Naive thymus-derived CD8-positive, alpha-beta T cell (primary cell): ENCODE measurements at regions not wholly inside any gene's neighbourhood (a gene's known extent, or its start where the extent isn't known, plus 50 kb on each side); places are given as distances from the start of the nearest gene placed in this dataset.

Experiments
- ATAC-seq, 2 donors: fragments of 150-1000 bp; cut with Tn5 transposase in 1 of 2; sonication (Bioruptor Pico), chemical (Tn5 transposase) in 1 of 2; 1 replicate in 1 of 2; 2 replicates in 1 of 2; pipeline ENCODE4 v1.10.0; 2021; ENCODE audit warnings: mild to moderate bottlenecking in 2 of 2, moderate library complexity in 2 of 2
- POLR2A ChIA-PET: fragments of 350-600 bp; sonication (Branson Sonifier 250); formaldehyde crosslinking; loops from one replicate; lab custom pipeline; 2021; ENCODE audit warnings: antibody characterized with exemption; lab: Charles Lee
- DNase-seq, 10 donors: peaks; one replicate each; pipeline versions ENCODE4 v3.0.0 to v3.0.0-alpha.2; 2020 to 2022
- H3K27ac Mint-ChIP-seq, 10 donors: one replicate each; pipeline ENCODE4 v1.8.0; 2020 to 2022; ENCODE audit warnings: mild to moderate bottlenecking in 10 of 10, mixed read lengths in 10 of 10, moderate library complexity in 4 of 10, inconsistent platforms in 1 of 10
- H3K27me3 Mint-ChIP-seq, 5 donors: one replicate each; pipeline ENCODE4 v1.8.0; 2021 to 2022; ENCODE audit warnings: mixed read lengths in 5 of 5
- H3K36me3 Mint-ChIP-seq, 3 donors: one replicate each; pipeline ENCODE4 v1.8.0; 2020 to 2022; ENCODE audit warnings: mixed read lengths in 3 of 3, mild to moderate bottlenecking in 2 of 3, inconsistent platforms in 1 of 3
- H3K4me1 Mint-ChIP-seq, 4 donors: one replicate each; pipeline ENCODE4 v1.8.0; 2021 to 2022; ENCODE audit warnings: mixed read lengths in 4 of 4
- H3K4me3 Mint-ChIP-seq, 10 donors: one replicate each; pipeline ENCODE4 v1.8.0; 2020 to 2022; ENCODE audit warnings: mild to moderate bottlenecking in 10 of 10, mixed read lengths in 10 of 10, moderate library complexity in 6 of 10, inconsistent platforms in 1 of 10
- H3K9me3 Mint-ChIP-seq, 9 donors: one replicate each; pipeline ENCODE4 v1.8.0; 2020 to 2022; ENCODE audit warnings: mixed read lengths in 9 of 9, mild to moderate bottlenecking in 3 of 9, inconsistent platforms in 1 of 9, moderate library complexity in 1 of 9

DNA sequence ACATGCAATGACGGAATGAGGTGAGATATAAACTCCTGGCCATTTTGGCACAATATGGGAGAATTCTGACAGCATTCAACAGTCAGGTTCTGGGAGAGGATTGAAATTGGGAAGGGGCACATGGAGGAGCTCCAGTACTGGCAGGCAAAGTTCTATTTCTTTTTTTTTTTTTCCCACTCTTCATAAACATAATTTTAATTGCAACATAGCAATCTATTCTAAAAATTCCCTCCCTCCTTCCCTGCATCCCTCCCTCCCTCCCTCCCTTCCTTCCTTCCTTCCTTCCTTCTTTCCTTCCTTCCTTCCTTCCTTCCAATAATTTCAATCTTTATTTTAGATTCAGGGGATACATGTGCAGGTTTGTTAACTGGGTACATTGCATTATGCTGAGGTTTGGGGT, 93.2 kb downstream of the PTCSC3 start:
- ATAC-seq: no peak
- Mint-ChIP-seq H3K27ac (peak overlapping the region in 1 of 10 donors; percentile 42), H3K36me3 (peaks cover 0 to 7% (median 0%) of the 10 kb centered on the region in 3 donors), H3K4me1 (no peaks in the 10 kb centered on the region), H3K27me3 (peaks cover 9 to 42% (median 18%) of the 10 kb centered on the region in 5 donors), H3K9me3 (peaks cover 0 to 11% (median 6%) of the 10 kb centered on the region in 9 donors), H3K4me3 (no peak overlapping the region)
- no peak for DNase-seq
- POLR2A ChIA-PET: no interaction called here

DNA sequence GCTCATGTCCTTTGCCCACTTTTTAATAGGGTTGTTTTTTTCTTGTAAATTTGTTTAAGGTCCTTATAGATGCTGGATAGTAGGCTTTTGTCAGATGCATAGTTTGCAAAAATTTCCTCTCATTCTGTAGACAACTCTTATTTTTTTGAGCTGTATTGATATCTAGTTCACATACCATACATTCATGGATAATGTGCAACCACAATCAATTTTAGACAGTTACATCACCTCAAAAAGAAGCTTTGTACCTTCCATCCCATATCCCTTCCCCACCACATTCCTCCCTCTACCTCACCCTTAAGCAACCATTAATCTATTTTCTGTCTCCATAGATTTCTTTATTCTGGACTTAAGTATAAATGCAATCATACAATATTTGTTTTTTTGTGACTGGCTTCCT, 98.4 kb downstream of the PTCSC3 start:
- POLR2A ChIA-PET: no interaction called here
- ATAC-seq (no peak), DNase-seq (no peak)
- peaks cover 0 to 21% (median 11%) of the 10 kb centered on the region in 9 donors for H3K9me3 Mint-ChIP-seq
- H3K36me3 Mint-ChIP-seq: peaks cover 0 to 7% (median 0%) of the 10 kb centered on the region in 3 donors
- peaks cover 18 to 38% (median 21%) of the 10 kb centered on the region in 5 donors for H3K27me3 Mint-ChIP-seq
- no peak overlapping the region for H3K27ac Mint-ChIP-seq
- H3K4me1 Mint-ChIP-seq: no peaks in the 10 kb centered on the region
- H3K4me3 Mint-ChIP-seq: no peak overlapping the region

DNA sequence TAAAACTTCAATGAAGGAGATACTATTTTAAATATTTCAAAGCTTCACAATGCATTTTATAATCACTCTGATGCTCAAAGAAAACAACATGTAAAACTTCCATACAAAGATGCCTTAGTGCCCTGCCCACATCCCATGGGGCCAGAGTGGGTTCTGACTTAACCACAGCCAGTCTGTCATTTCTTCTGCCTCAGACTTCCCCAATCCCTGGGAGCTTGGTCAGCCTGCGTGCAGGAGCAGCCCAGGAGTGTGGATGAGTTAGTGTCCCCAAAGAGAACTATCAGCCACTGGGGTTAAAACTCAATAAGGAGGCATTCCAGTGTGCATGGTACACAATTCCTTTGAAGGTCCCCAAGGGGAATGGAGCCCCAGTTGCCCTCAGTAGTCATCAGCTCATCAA, 100.3 kb downstream of the PTCSC3 start:
- peaks cover 0 to 21% (median 11%) of the 10 kb centered on the region in 9 donors for H3K9me3 Mint-ChIP-seq
- DNase-seq: no peak
- peak overlapping the region in 1 of 10 donors; percentile 6 for H3K27ac Mint-ChIP-seq
- no peak overlapping the region for H3K4me3 Mint-ChIP-seq
- POLR2A ChIA-PET: no interaction called here
- peaks cover 19 to 53% (median 26%) of the 10 kb centered on the region in 5 donors for H3K27me3 Mint-ChIP-seq
- H3K36me3 Mint-ChIP-seq: peaks cover 0 to 7% (median 0%) of the 10 kb centered on the region in 3 donors
- no peaks in the 10 kb centered on the region for H3K4me1 Mint-ChIP-seq
- no peak for ATAC-seq

DNA sequence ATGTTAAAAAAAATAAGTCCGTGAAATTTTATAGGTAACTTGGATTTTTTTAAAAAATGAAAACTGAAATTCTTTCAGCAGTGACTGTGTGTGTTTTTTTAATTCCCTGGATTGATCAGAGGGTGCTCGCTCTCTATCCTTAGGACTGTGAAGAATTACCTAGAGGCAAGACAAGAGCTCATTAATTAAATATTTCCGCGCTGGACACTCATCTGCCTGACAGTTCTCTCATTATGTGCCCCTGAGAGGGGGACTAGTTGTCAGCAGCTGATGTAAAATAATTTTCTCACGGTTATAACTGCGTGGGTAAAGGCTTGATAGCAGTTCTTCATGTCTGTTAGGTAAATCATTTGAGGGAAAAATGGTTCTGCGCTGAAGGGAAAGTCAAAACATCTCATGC, 101.3 kb downstream of the PTCSC3 start:
- no peak for ATAC-seq
- Mint-ChIP-seq H3K27ac (no peak overlapping the region), H3K4me1 (no peaks in the 10 kb centered on the region), H3K36me3 (peaks cover 0 to 7% (median 0%) of the 10 kb centered on the region in 3 donors), H3K4me3 (no peak overlapping the region), H3K27me3 (peaks cover 20 to 61% (median 24%) of the 10 kb centered on the region in 5 donors), H3K9me3 (peaks cover 0 to 21% (median 8%) of the 10 kb centered on the region in 9 donors)
- POLR2A ChIA-PET: no interaction called here
- no peak for DNase-seq

DNA sequence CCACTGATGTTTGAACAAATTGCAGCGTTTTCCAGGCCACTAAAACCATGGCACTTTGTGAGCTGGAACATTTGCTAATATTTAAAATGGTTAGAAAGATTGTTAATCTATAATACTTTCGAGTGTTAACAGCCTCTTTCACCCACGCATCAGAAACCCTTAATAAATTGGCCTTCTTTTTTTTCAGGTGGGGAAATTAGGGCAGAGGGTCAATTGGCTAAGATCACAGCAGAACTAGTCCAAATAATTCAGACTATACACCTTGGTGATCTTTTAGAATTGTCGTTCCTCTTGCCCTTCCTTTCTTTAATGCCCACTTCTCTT, 105.8 kb downstream of the PTCSC3 start:
- Mint-ChIP-seq H3K4me3 (no peak overlapping the region), H3K9me3 (no peaks in the 10 kb centered on the region), H3K27ac (no peak overlapping the region), H3K36me3 (no peaks in the 10 kb centered on the region), H3K4me1 (peaks cover 0 to 8% (median 3%) of the 10 kb centered on the region in 4 donors), H3K27me3 (peaks cover 6 to 43% (median 23%) of the 10 kb centered on the region in 5 donors)
- POLR2A ChIA-PET: no interaction called here
- ATAC-seq: no peak
- no peak for DNase-seq

DNA sequence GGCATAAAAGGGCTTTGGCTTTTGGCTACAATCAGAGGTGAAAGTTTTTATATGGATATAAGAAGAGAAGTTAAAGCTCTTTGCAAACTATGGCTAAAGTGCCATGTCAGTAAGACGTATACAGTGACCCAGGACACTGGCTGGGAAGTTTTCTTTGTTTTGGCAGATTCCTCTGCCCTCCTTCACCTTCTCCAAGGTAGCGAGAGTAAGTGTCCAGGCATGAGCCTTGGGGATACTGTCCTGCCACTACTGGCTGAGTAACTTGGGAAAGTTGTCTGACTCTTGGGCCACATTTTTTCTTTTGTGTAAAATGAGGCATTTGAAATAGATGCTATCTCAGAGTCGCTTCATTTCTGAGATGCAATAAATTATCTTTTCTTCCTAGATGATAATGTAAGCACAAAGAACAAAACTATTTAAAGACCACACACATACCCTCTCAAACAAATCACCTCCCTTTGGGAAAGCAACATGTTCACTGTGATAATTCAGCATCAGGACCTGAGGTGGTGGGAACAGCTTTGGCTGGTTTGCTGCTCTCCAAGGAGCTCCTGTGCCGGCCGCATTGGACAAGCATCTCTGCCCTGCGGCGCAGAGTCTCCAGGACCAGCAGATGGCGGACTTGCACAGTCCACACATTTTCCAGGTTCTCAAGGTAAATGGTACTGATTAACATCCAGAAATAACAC, 106.3 kb downstream of the PTCSC3 start:
- no peak overlapping the region for H3K4me3 Mint-ChIP-seq
- peaks cover 6 to 41% (median 20%) of the 10 kb centered on the region in 5 donors for H3K27me3 Mint-ChIP-seq
- DNase-seq: no peak
- no peaks in the 10 kb centered on the region for H3K36me3 Mint-ChIP-seq
- no peak overlapping the region for H3K27ac Mint-ChIP-seq
- H3K9me3 Mint-ChIP-seq: no peaks in the 10 kb centered on the region
- no peak for ATAC-seq
- POLR2A ChIA-PET: no interaction called here
- H3K4me1 Mint-ChIP-seq: peaks cover 0 to 8% (median 3%) of the 10 kb centered on the region in 4 donors

DNA sequence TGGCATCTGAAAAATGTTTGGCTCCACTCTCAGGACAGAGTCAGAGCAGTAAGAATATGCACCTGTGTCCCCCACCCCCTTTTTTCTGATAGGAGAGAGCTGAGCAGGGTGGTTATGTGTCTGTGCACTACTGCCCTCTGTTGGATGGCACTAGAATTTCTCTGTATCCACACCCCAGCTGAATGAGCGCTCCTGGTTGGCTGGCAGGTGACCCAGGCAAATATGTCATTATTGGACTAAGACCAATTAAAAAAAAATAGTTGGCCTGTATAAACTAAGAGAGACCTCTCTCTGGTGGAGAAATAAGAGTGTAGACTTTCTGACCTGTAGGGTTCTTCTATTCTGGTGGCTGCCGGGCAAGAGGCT, 107.0 kb downstream of the PTCSC3 start:
- Mint-ChIP-seq H3K27ac (no peak overlapping the region), H3K4me3 (no peak overlapping the region), H3K36me3 (no peaks in the 10 kb centered on the region), H3K27me3 (peaks cover 6 to 42% (median 20%) of the 10 kb centered on the region in 5 donors), H3K9me3 (no peaks in the 10 kb centered on the region), H3K4me1 (peaks cover 0 to 8% (median 3%) of the 10 kb centered on the region in 4 donors)
- peak in 5 of 10 donors; percentile 12 to 49 (median 22) for DNase-seq
- ATAC-seq: peak; percentile 54 to 68
- POLR2A ChIA-PET: interaction anchor here (0.5 kb wide), 1 partner anchor 187 kb away, joined by 3 read pairs; no protein-coding TSS in a partner anchor

DNA sequence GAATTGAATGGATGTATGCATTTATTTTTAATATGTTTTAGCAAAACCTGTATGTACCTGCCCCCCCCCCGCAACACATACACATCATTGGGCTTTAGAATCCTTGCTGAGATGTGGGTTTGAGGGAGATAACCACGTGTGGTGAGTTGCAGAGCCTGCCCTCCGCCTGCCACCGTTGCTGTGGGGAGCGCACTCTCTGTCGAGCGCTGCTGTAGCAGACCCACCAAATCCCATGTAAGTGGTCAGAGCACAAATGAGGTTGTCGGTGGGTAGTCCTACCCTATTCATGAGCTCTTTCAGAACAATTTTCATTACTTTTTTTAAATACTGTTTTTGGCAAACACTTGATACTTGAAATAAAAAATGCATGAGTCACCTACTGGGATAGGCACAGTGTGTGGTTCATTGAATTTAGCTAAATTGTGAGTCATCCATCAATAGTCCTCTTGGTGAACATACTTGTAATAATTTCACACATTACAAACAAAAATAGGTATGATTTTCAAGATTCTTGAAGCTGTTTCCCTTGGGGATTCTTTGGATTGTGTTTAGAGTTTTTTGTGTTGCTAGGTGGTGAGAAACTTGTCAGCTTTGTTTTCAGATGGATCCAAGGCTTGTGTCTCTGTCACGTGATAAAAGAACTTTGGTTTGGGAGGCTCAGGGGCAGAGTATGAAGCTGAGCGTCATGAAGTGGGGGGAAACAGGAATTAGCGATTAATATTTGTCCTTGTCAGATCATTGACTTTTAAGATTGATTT, 107.6 kb downstream of the PTCSC3 start:
- no peaks in the 10 kb centered on the region for H3K9me3 Mint-ChIP-seq
- POLR2A ChIA-PET: interaction anchor here (0.5 kb wide), 1 partner anchor 187 kb away, joined by 3 read pairs; no protein-coding TSS in a partner anchor
- no peak for DNase-seq
- H3K27me3 Mint-ChIP-seq: peaks cover 6 to 38% (median 16%) of the 10 kb centered on the region in 5 donors
- no peak overlapping the region for H3K4me3 Mint-ChIP-seq
- H3K27ac Mint-ChIP-seq: no peak overlapping the region
- H3K36me3 Mint-ChIP-seq: no peaks in the 10 kb centered on the region
- H3K4me1 Mint-ChIP-seq: peaks cover 0 to 8% (median 3%) of the 10 kb centered on the region in 4 donors
- no peak for ATAC-seq

DNA sequence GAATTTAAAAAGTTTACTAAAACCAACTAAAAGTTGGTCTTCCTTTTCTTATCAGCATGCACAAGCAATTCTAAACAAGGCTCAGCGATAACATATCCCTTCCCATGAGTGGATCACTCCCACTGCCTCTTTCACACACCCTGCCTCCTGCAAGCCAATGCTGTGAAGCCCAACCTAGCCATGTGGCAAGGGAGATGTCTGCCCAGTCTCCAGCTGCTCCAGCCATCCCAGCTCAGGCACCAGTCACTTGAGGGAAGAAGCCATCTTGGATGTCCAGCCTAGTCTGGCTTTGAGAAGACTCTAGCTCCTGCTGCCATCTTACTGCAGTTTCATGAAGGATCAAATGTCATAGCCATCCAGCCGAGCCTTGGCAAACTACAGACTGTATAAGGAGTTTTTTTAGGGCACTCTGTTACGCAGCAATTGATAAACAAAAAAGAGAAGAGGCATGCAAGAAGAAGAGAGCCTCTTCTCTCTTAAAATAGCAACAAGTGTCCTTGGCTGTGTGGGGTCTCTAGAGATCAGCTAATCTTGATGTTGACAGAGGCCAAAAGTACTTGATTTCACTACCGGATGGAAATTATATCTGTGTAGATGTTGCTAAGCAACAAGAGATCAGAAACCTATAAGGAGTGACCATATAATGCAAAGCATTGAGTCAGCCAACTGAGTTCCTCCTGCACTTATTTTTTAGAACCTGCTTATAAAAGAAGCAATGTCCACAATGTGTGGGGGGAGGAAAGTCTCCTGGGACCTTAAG, 108.9 kb downstream of the PTCSC3 start:
- ATAC-seq: no peak
- no peak overlapping the region for H3K4me3 Mint-ChIP-seq
- H3K36me3 Mint-ChIP-seq: no peaks in the 10 kb centered on the region
- H3K9me3 Mint-ChIP-seq: no peaks in the 10 kb centered on the region
- no peak for DNase-seq
- H3K27me3 Mint-ChIP-seq: peaks cover 8 to 37% (median 17%) of the 10 kb centered on the region in 5 donors
- peaks cover 0 to 8% (median 3%) of the 10 kb centered on the region in 4 donors for H3K4me1 Mint-ChIP-seq
- H3K27ac Mint-ChIP-seq: no peak overlapping the region
- POLR2A ChIA-PET: no interaction called here

DNA sequence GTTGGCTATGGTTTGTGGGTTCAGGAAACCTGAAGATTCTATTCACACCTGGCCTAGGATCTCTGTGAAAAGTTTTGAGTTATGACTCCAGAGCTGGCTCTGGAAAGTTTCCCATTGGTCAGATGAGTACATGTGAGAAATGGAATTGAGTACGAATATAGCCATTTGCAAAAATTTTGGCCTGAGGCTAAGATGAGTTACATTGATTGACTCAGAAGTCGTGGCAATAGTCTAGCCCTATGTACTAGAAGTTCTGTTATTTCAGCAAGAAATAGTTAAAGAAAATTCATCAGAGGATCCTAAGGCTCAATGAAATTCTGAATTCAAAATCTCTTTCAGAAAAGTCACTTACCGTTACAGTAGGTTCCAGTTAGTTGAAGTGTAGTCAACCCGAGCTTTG, 109.9 kb downstream of the PTCSC3 start:
- POLR2A ChIA-PET: no interaction called here
- Mint-ChIP-seq H3K27me3 (peaks cover 11 to 38% (median 16%) of the 10 kb centered on the region in 5 donors), H3K9me3 (no peaks in the 10 kb centered on the region), H3K36me3 (no peaks in the 10 kb centered on the region), H3K4me1 (peaks cover 0 to 8% (median 3%) of the 10 kb centered on the region in 4 donors), H3K27ac (no peak overlapping the region), H3K4me3 (no peak overlapping the region)
- ATAC-seq: no peak
- no peak for DNase-seq

DNA sequence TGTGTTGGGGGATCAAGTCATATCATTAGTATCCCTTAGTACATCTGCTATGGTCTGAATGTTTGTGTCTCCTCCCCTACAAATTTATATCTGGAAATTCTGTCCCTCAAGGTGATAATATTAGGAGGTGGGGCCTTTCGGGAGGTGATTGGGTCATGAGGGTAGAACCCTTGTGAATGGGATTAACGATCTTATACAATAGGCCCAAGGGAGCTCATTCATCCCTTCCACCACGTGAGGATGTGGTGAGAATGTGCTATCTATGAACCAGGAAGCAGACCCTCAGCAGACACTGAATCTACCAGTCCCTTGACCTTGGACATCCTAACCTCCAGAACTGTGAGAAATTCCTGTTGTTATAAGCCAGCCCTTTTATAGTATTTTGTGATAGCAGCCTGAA, 110.7 kb downstream of the PTCSC3 start:
- peaks cover 7 to 38% (median 18%) of the 10 kb centered on the region in 5 donors for H3K27me3 Mint-ChIP-seq
- no peak for DNase-seq
- peaks cover 0 to 8% (median 3%) of the 10 kb centered on the region in 4 donors for H3K4me1 Mint-ChIP-seq
- POLR2A ChIA-PET: no interaction called here
- no peak overlapping the region for H3K4me3 Mint-ChIP-seq
- no peak overlapping the region for H3K27ac Mint-ChIP-seq
- no peaks in the 10 kb centered on the region for H3K9me3 Mint-ChIP-seq
- ATAC-seq: no peak
- no peaks in the 10 kb centered on the region for H3K36me3 Mint-ChIP-seq

DNA sequence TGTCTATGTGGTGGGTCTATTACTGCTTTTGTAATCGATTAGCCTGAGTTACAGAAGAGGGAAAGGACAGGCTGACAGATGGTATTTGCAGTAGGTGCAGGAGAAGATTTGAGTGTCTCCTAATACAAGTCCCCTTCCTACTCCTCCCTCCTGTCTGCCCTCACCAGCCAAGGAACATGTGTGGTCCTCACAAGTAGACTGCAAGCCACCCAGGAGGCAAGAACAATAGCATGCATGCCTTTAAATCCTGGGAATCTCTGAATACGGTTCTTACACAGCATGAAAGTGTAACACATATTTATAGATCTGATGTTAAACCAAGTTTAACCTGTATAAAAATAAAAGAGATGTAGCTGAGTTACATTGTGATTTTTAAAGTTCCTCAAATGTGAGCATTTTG, 117.0 kb downstream of the PTCSC3 start:
- Mint-ChIP-seq H3K9me3 (no peaks in the 10 kb centered on the region), H3K27ac (no peak overlapping the region), H3K27me3 (peaks cover 0 to 40% (median 14%) of the 10 kb centered on the region in 5 donors), H3K36me3 (no peaks in the 10 kb centered on the region), H3K4me3 (no peak overlapping the region), H3K4me1 (no peaks in the 10 kb centered on the region)
- POLR2A ChIA-PET: no interaction called here
- no peak for DNase-seq
- peak in 1 of 2 donors; percentile 14 for ATAC-seq
